Adipose tissue (tissue), 3 donors: ENCODE measurements at regions not wholly inside any gene's neighbourhood (a gene's known extent, or its start where the extent isn't known, plus 50 kb on each side); places are given as distances from the start of the nearest gene placed in this dataset.

Source experiments
- H3K27ac ChIP-seq: one replicate; pipeline ENCODE4 v1.5.1; 2013; ENCODE audit warnings: low read depth, low read length
- WGBS, 3 donors: extraction: QIAGEN DNeasy Blood & Tissue Kit; methylation state at CpG; one replicate each; pipeline ENCODE4 v1.1.7; 2013; 5-methylcytosine and 5-hydroxymethylcytosine counted together
- donor health status: healthy with polysubstance abuse.
- donor health status: Bipolar disorder and iron deficiency.
- donor health status: healthy.

GRCh38 chr7:68414631-68415425 lies 1183.4 kb upstream of the AUTS2 start:
- 79 to 92% (median 89%) methylated on average over 2 of the region's 2 CpGs for WGBS, 3 donors
- no peak overlapping the region for H3K27ac ChIP-seq

- WGBS, 3 donors, result 81 to 92% (median 86%) methylated on average over 2 of the region's 2 CpGs
- no peak overlapping the region for H3K27ac ChIP-seq
These were observed 1181.3 kb upstream of the AUTS2 start for GRCh38 chr7:68417002-68417401.

- 58 to 69% (median 67%) methylated on average over 1 of the region's 1 CpG for whole genome bisulfite sequencing, 3 donors
- no peak overlapping the region for H3K27ac ChIP-seq
These were observed 1180.6 kb upstream of the AUTS2 start for GRCh38 chr7:68417659-68418058.

- no peak overlapping the region for H3K27ac ChIP-seq
- 87 to 93% (median 89%) methylated on average over 11 of the region's 11 CpGs for WGBS, 3 donors
These were observed 1177.7 kb upstream of the AUTS2 start for GRCh38 chr7:68420342-68421192.

DNA sequence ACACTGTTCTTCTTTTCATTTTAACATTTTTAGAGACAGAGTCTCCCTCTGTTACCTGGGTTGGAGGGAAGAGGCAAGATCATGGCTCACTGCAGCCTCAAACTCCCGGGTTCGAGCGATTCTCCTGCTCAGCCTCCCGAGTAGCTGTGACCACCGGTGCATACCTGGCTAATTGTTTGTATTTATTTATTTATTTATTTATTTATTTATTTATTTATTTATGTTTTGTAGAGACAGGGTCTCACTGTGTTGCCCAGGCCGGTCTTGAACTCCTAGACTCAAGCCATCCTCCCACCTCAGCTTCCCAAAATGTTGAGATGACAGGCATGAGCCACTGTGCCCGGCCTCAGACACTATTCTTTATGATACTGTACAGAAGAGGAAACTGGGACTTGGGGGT lies 1176.6 kb upstream of the AUTS2 start:
- WGBS, 3 donors, result 92 to 96% (median 96%) methylated on average over 7 of the region's 7 CpGs
- H3K27ac ChIP-seq, result no peak overlapping the region

- no peak overlapping the region for H3K27ac ChIP-seq
- 47 to 61% (median 52%) methylated on average over 4 of the region's 4 CpGs for WGBS, 3 donors
These were observed 1176.0 kb upstream of the AUTS2 start for GRCh38 chr7:68422281-68422680.

GRCh38 chr7:68423356-68423755 lies 1174.9 kb upstream of the AUTS2 start:
- 73 to 74% (median 73%) methylated on average over 5 of the region's 5 CpGs for WGBS, 3 donors
- H3K27ac ChIP-seq, result no peak overlapping the region

GRCh38 chr7:68424658-68425297 lies 1173.5 kb upstream of the AUTS2 start:
- no peak overlapping the region for H3K27ac ChIP-seq
- 69 to 89% (median 89%) methylated on average over 4 of the region's 4 CpGs for WGBS, 3 donors

DNA sequence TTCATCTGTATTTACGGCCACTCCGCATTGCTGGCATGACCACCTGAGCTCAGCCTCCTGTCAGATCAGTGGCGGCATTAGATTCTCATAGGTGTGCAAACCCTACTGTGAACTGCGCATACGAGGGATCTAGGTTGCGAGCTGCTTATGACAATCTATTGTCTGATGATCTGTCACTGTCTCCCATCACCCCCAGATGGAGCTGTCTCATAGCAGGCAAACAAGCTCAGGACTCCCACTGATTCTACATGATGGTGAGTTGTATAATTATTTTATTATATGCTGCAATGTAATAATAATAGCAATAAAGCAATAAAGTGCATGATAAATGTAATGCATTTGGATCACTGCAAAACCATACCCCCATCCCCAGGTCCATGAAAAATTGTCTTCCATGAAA lies 1172.9 kb upstream of the AUTS2 start:
- 84 to 98% (median 95%) methylated on average over 6 of the region's 6 CpGs for WGBS, 3 donors
- H3K27ac ChIP-seq, result no peak overlapping the region

GRCh38 chr7:68429411-68430117 lies 1168.7 kb upstream of the AUTS2 start:
- 60 to 74% (median 68%) methylated on average over 8 of the region's 8 CpGs for WGBS, 3 donors
- H3K27ac ChIP-seq, result no peak overlapping the region

GRCh38 chr7:68432585-68432984 lies 1165.7 kb upstream of the AUTS2 start:
- 86 to 91% (median 89%) methylated on average over 4 of the region's 4 CpGs for WGBS, 3 donors
- no peak overlapping the region for H3K27ac ChIP-seq

GRCh38 chr7:68433462-68434070 lies 1164.7 kb upstream of the AUTS2 start:
- H3K27ac ChIP-seq, result no peak overlapping the region
- 69 to 73% (median 69%) methylated on average over 5 of the region's 5 CpGs for WGBS, 3 donors

DNA sequence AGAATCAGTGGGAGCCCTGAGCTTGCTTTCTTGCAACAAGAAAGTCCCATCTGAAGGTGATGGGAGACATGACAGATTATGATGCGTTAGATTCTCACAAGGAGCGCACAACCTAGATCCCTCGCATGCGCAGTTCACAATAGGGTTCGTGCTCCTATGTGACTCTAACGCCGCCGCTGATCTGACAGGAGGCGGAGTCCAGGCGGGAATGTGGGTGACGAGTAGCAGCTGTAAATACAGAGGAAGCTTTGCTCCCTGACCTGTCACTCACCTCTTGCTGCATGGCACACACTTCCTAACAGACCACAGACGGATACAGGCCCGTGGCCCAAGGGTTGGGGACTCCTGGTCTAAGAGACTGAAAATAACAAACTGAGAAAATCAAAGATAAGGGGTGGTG lies 1163.4 kb upstream of the AUTS2 start:
- no peak overlapping the region for H3K27ac ChIP-seq
- 39 to 58% (median 50%) methylated on average over 13 of the region's 13 CpGs for WGBS, 3 donors

DNA sequence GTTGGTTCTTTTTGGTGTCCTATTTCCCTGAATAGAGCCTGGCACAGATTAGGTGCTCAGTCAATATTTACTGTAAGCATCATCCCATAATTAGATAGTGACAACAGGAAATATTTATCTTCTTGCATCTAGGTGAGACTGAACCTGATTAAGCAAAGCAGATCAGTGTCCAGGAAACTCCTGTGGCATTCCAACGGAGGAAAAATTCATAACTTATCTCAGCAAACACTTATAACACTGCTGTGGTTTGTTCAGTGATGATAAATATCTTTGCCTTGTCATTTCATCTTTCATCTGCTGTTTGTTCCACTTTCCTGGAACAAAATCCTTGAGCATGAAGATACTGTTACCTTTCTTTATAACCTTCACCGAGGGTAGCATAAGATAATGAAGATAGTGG lies 1160.3 kb upstream of the AUTS2 start:
- H3K27ac ChIP-seq, result no peak overlapping the region
- WGBS, 3 donors, result 26 to 70% (median 52%) methylated on average over 2 of the region's 2 CpGs

DNA sequence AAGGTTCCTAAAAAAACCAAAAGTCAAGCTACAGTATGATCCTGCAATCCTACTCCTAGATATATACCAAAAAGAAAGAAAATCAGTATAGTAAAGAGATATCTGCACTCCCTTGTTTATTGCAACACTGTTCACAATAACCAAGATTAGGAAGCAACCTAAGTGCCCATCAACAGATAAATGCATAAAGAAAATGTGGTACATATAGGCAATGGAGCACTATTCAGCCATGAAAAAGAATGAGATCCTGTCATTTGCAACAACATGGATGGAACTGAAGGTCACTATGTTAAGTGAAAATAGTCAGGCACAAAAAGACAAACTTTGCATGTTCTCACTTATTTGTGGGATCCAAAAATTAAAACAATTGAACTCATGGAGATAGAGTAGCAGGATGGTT lies 1159.5 kb upstream of the AUTS2 start:
- no peak overlapping the region for H3K27ac ChIP-seq

DNA sequence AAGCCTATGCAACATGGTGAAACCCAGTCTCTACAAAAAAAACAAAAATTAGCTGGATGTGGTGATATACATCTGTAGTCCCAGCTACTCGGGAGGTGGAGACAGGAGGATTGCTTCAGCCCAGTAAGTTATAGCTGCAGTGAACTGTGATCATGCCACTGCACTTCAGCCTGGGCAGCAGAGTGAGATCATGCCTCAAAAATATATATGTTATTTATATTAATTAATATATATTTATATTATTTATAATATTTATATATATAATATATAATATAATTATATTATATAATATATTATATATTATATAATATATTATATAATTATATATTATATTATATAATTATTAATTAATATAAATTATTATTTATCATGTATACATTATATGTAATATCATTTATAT lies 1158.4 kb upstream of the AUTS2 start:
- no peak overlapping the region for H3K27ac ChIP-seq
- WGBS, 3 donors, result 82 to 87% (median 84%) methylated on average over 1 of the region's 1 CpG

GRCh38 chr7:68440866-68441265 lies 1157.4 kb upstream of the AUTS2 start:
- H3K27ac ChIP-seq, result no peak overlapping the region
- 62 to 63% (median 62%) methylated on average over 5 to 6 of the region's 6 CpGs for WGBS, 3 donors

GRCh38 chr7:68441645-68442044 lies 1156.6 kb upstream of the AUTS2 start:
- 82 to 85% (median 83%) methylated on average over 8 of the region's 8 CpGs for WGBS, 3 donors
- H3K27ac ChIP-seq, result no peak overlapping the region
